A549 (cell line): ENCODE measurements at regions not wholly inside any gene's neighbourhood (a gene's known extent, or its start where the extent isn't known, plus 50 kb on each side); places are given as distances from the start of the nearest gene placed in this dataset.

Experiments used
- ATAC-seq, 2 experiments: fragments of 200-7000 bp in 1 of 2; fragments of >200 bp in 1 of 2; cut with Nextera tagmentation in 1 of 2; cut with Tn5 transposase in 1 of 2; 3 replicates each; pipeline versions ENCODE4 v1.8.0 to v1.9.1; 2018 to 2020; ENCODE audit warnings: mild to moderate bottlenecking in 1 of 2, moderate library complexity in 1 of 2
- CTCF ChIA-PET: fragments of 300-600 bp; sonication (Branson Sonifier 250); formaldehyde crosslinking; extraction: SDS; loops from one replicate; lab custom pipeline; 2021; ENCODE audit warnings: antibody characterized with exemption, inconsistent platforms; lab: Yijun Ruan, JAX
- POLR2A ChIA-PET: fragments of 350-600 bp; formaldehyde crosslinking; extraction: SDS; loops from one replicate; lab custom pipeline; 2021; ENCODE audit warnings: antibody characterized with exemption, inconsistent platforms; lab: Yijun Ruan, JAX
- DNase-seq, 2 experiments: peaks; one replicate each; pipeline versions ENCODE4 v3.0.0 to v3.0.0-alpha.2; 2011 to 2016; ENCODE audit warnings: low read depth in 1 of 2, low spot score in 1 of 2
- FAIRE-seq: peaks from 2 replicates; lab custom pipeline; 2011; peaks lifted over from hg19 to GRCh38; lab: Jason Lieb, UNC
- H3K27ac ChIP-seq, 2 experiments: fragments of >200 bp; sonication (Bioruptor Twin); formaldehyde crosslinking; 3 replicates each; pipeline ENCODE4 v1.5.1; 2016 to 2017
- H3K4me1 ChIP-seq: fragments of >200 bp; sonication (Bioruptor Twin); formaldehyde crosslinking; 3 replicates; pipeline ENCODE4 v1.6.1; 2016
- H3K4me2 ChIP-seq: fragments of >200 bp; sonication (Bioruptor Twin); formaldehyde crosslinking; 3 replicates; pipeline ENCODE4 v1.6.1; 2016
- H3K4me3 ChIP-seq: fragments of >200 bp; sonication (Bioruptor Twin); formaldehyde crosslinking; 3 replicates; pipeline ENCODE4 v1.5.1; 2016
- H3K9me3 ChIP-seq: fragments of >200 bp; sonication (Bioruptor Twin); formaldehyde crosslinking; 3 replicates; pipeline ENCODE4 v1.6.1; 2016
- BCL3 ChIP-seq: fragments of >200 bp; sonication (Bioruptor Twin); formaldehyde crosslinking; IDR thresholded peaks from 3 replicates; pipeline ENCODE4 v1.6.1; 2016
- CBX2 ChIP-seq: fragments of 200-600 bp; sonication (generic); IDR thresholded peaks from 2 replicates; pipeline ENCODE4 v1.6.1; 2016; ENCODE audit warnings: low read depth, mild to moderate bottlenecking, borderline replicate concordance
- CEBPB ChIP-seq, 2 experiments: fragments of >200 bp in 1 of 2; sonication (Bioruptor Twin) in 1 of 2; formaldehyde crosslinking in 1 of 2; IDR thresholded peaks; 2 replicates each; pipeline ENCODE4 v1.6.1; 2012 to 2016
- CTCF ChIP-seq: fragments of >200 bp; sonication (Bioruptor Twin); formaldehyde crosslinking; IDR thresholded peaks from 3 replicates; pipeline ENCODE4 v1.5.1; 2016
- EP300 ChIP-seq, 2 experiments: fragments of >200 bp; sonication (Bioruptor Twin); formaldehyde crosslinking; IDR thresholded peaks; 2 replicates in 1 of 2; 3 replicates in 1 of 2; pipeline ENCODE4 v1.6.1; 2016 to 2017
- FOSB ChIP-seq: fragments of 250-450 bp; sonication (Bioruptor Pico); IDR thresholded peaks from 2 replicates; pipeline ENCODE4 v1.5.0; 2020; ENCODE audit warnings: mild to moderate bottlenecking, moderate library complexity
- FOSL2 ChIP-seq, 2 experiments: fragments of 450-650 bp in 1 of 2; fragments of >200 bp in 1 of 2; sonication (Bioruptor Twin) in 1 of 2; formaldehyde crosslinking; IDR thresholded peaks; 2 replicates each; pipeline versions ENCODE4 v1.5.0 to v1.6.1; 2016 to 2020; ENCODE audit warnings: mild to moderate bottlenecking in 1 of 2, moderate library complexity in 1 of 2
- GATA3 ChIP-seq: IDR thresholded peaks from 2 replicates; pipeline ENCODE4 v1.6.1; 2012; ENCODE audit warnings: borderline replicate concordance
- HES2 ChIP-seq: fragments of >200 bp; sonication (Bioruptor Twin); formaldehyde crosslinking; IDR thresholded peaks from 2 replicates; pipeline ENCODE4 v1.6.1; 2016
- HEYL ChIP-seq: fragments of 250-450 bp; sonication (Bioruptor Pico); IDR thresholded peaks from 2 replicates; pipeline ENCODE4 v1.8.0; 2021; ENCODE audit warnings: mild to moderate bottlenecking, moderate library complexity
- JUN ChIP-seq, 2 experiments: fragments of >200 bp; sonication (Bioruptor Twin); formaldehyde crosslinking; IDR thresholded peaks; 2 replicates in 1 of 2; 3 replicates in 1 of 2; pipeline ENCODE4 v1.6.1; 2016 to 2017
- JUNB ChIP-seq: fragments of >200 bp; sonication (Bioruptor Twin); formaldehyde crosslinking; IDR thresholded peaks from 2 replicates; pipeline ENCODE4 v1.6.1; 2016
- KDM5A ChIP-seq: fragments of 200-600 bp; sonication (generic); IDR thresholded peaks from 2 replicates; pipeline ENCODE4 v1.6.1; 2016; ENCODE audit warnings: antibody characterized with exemption, mild to moderate bottlenecking
- MAFK ChIP-seq: fragments of 450-650 bp; IDR thresholded peaks from 2 replicates; pipeline ENCODE4 v1.6.1; 2014; ENCODE audit not compliant: partially characterized antibody
- MAX ChIP-seq: IDR thresholded peaks from 2 replicates; pipeline ENCODE4 v1.6.1; 2012
- MAZ ChIP-seq: fragments of 150-350 bp; IDR thresholded peaks from 2 replicates; pipeline ENCODE4 v1.6.1; 2014; ENCODE audit warnings: antibody characterized with exemption, low read depth, low read length, borderline replicate concordance
- NFE2L2 ChIP-seq: fragments of 150-350 bp; conservative IDR thresholded peaks from 2 replicates; pipeline ENCODE4 v1.6.1; 2014; ENCODE audit warnings: low read length
- NPAS2 ChIP-seq: fragments of 250-450 bp; sonication (Bioruptor Pico); IDR thresholded peaks from 2 replicates; pipeline ENCODE4 v1.8.0; 2022; ENCODE audit warnings: mild to moderate bottlenecking, moderate library complexity, borderline replicate concordance
- NR3C1 ChIP-seq: fragments of >200 bp; sonication (Bioruptor Twin); formaldehyde crosslinking; IDR thresholded peaks from 3 replicates; pipeline ENCODE4 v1.6.1; 2017
- PBX3 ChIP-seq: IDR thresholded peaks from 2 replicates; pipeline ENCODE4 v1.6.1; 2012
- POLR2A ChIP-seq: IDR thresholded peaks from 2 replicates; pipeline ENCODE4 v1.6.1; 2012; ENCODE audit warnings: mild to moderate bottlenecking, low read length
- POLR2AphosphoS2 ChIP-seq: conservative IDR thresholded peaks from 2 replicates; pipeline ENCODE4 v1.6.1; 2012; ENCODE audit warnings: low read length, improper control_type of control experiment, inconsistent platforms
- RAD21 ChIP-seq, 2 experiments: fragments of >200 bp in 1 of 2; sonication (Bioruptor Twin) in 1 of 2; formaldehyde crosslinking in 1 of 2; IDR thresholded peaks in 1 of 2; conservative IDR thresholded peaks in 1 of 2; 2 replicates in 1 of 2; 3 replicates in 1 of 2; pipeline ENCODE4 v1.6.1; 2012 to 2018; ENCODE audit warnings: inconsistent platforms in 1 of 2
- RARB ChIP-seq: fragments of 250-450 bp; sonication (Bioruptor Pico); IDR thresholded peaks from 2 replicates; pipeline ENCODE4 v1.8.0; 2021; ENCODE audit warnings: mild to moderate bottlenecking, moderate library complexity
- RCOR1 ChIP-seq: fragments of 150-350 bp; IDR thresholded peaks from 2 replicates; pipeline ENCODE4 v1.6.1; 2014; ENCODE audit warnings: antibody characterized with exemption, low read length, low read depth
- SMC3 ChIP-seq: fragments of >200 bp; sonication (Bioruptor Twin); formaldehyde crosslinking; IDR thresholded peaks from 3 replicates; pipeline ENCODE4 v1.6.1; 2018; ENCODE audit warnings: inconsistent platforms
- SREBF2 ChIP-seq: fragments of 450-650 bp; IDR thresholded peaks from 2 replicates; pipeline ENCODE4 v1.6.1; 2014; ENCODE audit warnings: mild to moderate bottlenecking, moderate library complexity
- USF2 ChIP-seq: fragments of 450-650 bp; IDR thresholded peaks from 2 replicates; pipeline ENCODE4 v1.6.1; 2014; ENCODE audit warnings: antibody characterized with exemption
- ZC3H11A ChIP-seq: fragments of 450-650 bp; IDR thresholded peaks from 2 replicates; pipeline ENCODE4 v1.6.1; 2014; ENCODE audit warnings: antibody characterized with exemption, mild to moderate bottlenecking
- ZNF302 ChIP-seq: fragments of 250-450 bp; sonication (Bioruptor Pico); IDR thresholded peaks from 2 replicates; pipeline ENCODE4 v1.9.0; 2021; ENCODE audit warnings: inconsistent platforms, mild to moderate bottlenecking, moderate library complexity
- WGBS: methylation state at CpG from one replicate; pipeline ENCODE4 v1.1.6; 2017; ENCODE audit errors: missing lambda C conversion rate; 5-methylcytosine and 5-hydroxymethylcytosine counted together

- WGBS: 67% methylated on average over 8 of the region's 8 CpGs
- CTCF ChIA-PET: interaction anchor here (0.9 kb wide), 1 partner anchor 23 kb away, joined by 3 read pairs; no protein-coding TSS in a partner anchor
- peak in 1 of 2 experiments; percentile 5; a peak in 1 of 6 replicates for ATAC-seq
- FAIRE-seq: peak; percentile 98
- H3K27ac ChIP-seq: peak overlapping the region; percentile 99
- no peak overlapping the region for H3K4me3 ChIP-seq
- TF ChIP-seq EP300 (IDR thresholded peaks at IDR 0.05) (peak in 1 of 2 experiments; percentile 30; a peak in 1 of 5 replicates), RARB (CRISPR knock-in tag) (no peak), SMC3 (0 out of 3 replicates have a peak, but pooled peaks have one; percentile 6), NPAS2 (CRISPR knock-in tag) (no peak), FOSB (CRISPR knock-in tag) (no peak), JUNB (peak; percentile 28; the same call in 1 of the 2 replicates), MAX (peak; percentile 53; the same call in 1 of the 2 replicates), FOSL2 (IDR thresholded peaks at IDR 0.05) (no peak), FOSL2 (CRISPR knock-in tag; IDR thresholded peaks at IDR 0.05) (peak; percentile 79), ZC3H11A (no peak), GATA3 (peak; percentile 48; the same call in 1 of the 2 replicates)
- POLR2A ChIA-PET: interaction anchor here (0.5 to 1.5 kb wide), 3 partner anchors 56 to 344 kb away, joined by 3 to 6 read pairs (median 3); partner anchors contain the start of gene BCOR
- no peaks in the 10 kb centered on the region for H3K9me3 ChIP-seq
- peaks cover 57% of the 10 kb centered on the region for H3K4me1 ChIP-seq
- H3K4me2 ChIP-seq: peak overlapping the region; percentile 36
- peak in 1 of 2 experiments; percentile 80 for DNase-seq
Observed at GRCh38 chrX:39753293-39753996, 344.3 kb downstream of the BCOR start.

GRCh38 chrX:39755143-39756032 is 342.4 kb downstream of the BCOR start:
- peak overlapping the region; percentile 99 for H3K27ac ChIP-seq
- POLR2A ChIA-PET: no interaction called here
- H3K4me1 ChIP-seq: peaks cover 76% of the 10 kb centered on the region
- DNase-seq: peak; percentile 81 to 97
- ATAC-seq: peak; percentile 87 to 91
- peak overlapping the region; percentile 78 for H3K4me2 ChIP-seq
- 6% methylated on average over 13 of the region's 25 CpGs for WGBS
- no peak overlapping the region for H3K4me3 ChIP-seq
- peak; percentile 32 for FAIRE-seq
- H3K9me3 ChIP-seq: no peaks in the 10 kb centered on the region
- CTCF ChIA-PET: interaction anchor here (0.6 to 1.2 kb wide), 2 partner anchors 14 to 280 kb away, joined by 3 read pairs; no protein-coding TSS in a partner anchor
- TF ChIP-seq NFE2L2 (no peak), MAFK (no peak), CTCF (no peak), HES2 (no peak), USF2 (0 out of 2 replicates have a peak, but pooled peaks have one; percentile 12), NR3C1 (no peak), MAX (peak; percentile 73), CEBPB (IDR thresholded peaks at IDR 0.05) (no peak), RARB (CRISPR knock-in tag) (no peak), SREBF2 (no peak), BCL3 (0 out of 3 replicates have a peak, but pooled peaks have one; percentile 51), HEYL (CRISPR knock-in tag) (no peak), PBX3 (peak; percentile 80; the same call in 1 of the 2 replicates), KDM5A (no peak), JUN (IDR thresholded peaks at IDR 0.05) (peak; percentile 64 to 71), POLR2A (no peak), POLR2AphosphoS2 (no peak), CBX2 (no peak), FOSB (CRISPR knock-in tag) (no peak), MAZ (no peak), RAD21 (conservative IDR thresholded peaks at IDR 0.05 in 1 of 2, IDR thresholded peaks at IDR 0.05 in 1 of 2) (peak; percentile 26 to 41; a peak in 4 of 5 replicates), RCOR1 (no peak), ZNF302 (CRISPR knock-in tag) (no peak)
